Glutamatergic neuron (in vitro differentiated cells): ENCODE measurements at regions not wholly inside any gene's neighbourhood (a gene's known extent, or its start where the extent isn't known, plus 50 kb on each side); places are given as distances from the start of the nearest gene placed in this dataset.

Source experiments
- DNase-seq: peaks from one replicate; pipeline ENCODE4 v3.0.0; 2022
- H3K27ac Mint-ChIP-seq: one replicate; pipeline ENCODE4 v1.8.0; 2020; ENCODE audit warnings: mild to moderate bottlenecking, mixed read lengths, inconsistent platforms; ENCODE audit not compliant: unreplicated experiment
- H3K27me3 Mint-ChIP-seq: one replicate; pipeline ENCODE4 v1.8.0; 2020; ENCODE audit warnings: mild to moderate bottlenecking, moderate library complexity, mixed read lengths, inconsistent platforms; ENCODE audit not compliant: unreplicated experiment
- H3K36me3 Mint-ChIP-seq: one replicate; pipeline ENCODE4 v1.8.0; 2020; ENCODE audit warnings: mild to moderate bottlenecking, mixed read lengths, inconsistent platforms; ENCODE audit not compliant: unreplicated experiment
- H3K4me1 Mint-ChIP-seq: one replicate; pipeline ENCODE4 v1.8.0; 2020; ENCODE audit warnings: mild to moderate bottlenecking, low read depth, mixed read lengths, inconsistent platforms; ENCODE audit not compliant: unreplicated experiment
- H3K4me3 Mint-ChIP-seq: one replicate; pipeline ENCODE4 v1.8.0; 2020; ENCODE audit warnings: mild to moderate bottlenecking, mixed read lengths, inconsistent platforms; ENCODE audit not compliant: unreplicated experiment
- H3K9me3 Mint-ChIP-seq: one replicate; pipeline ENCODE4 v1.8.0; 2020; ENCODE audit warnings: mild to moderate bottlenecking, moderate library complexity, mixed read lengths, inconsistent platforms; ENCODE audit not compliant: unreplicated experiment
- CTCF ChIP-seq: fragments of 200-600 bp; sonication (generic); IDR thresholded peaks from one replicate; pipeline ENCODE4 v1.5.0; 2021; ENCODE audit not compliant: partially characterized antibody, unreplicated experiment

GRCh38 chr5:136699651-136700050, 334.3 kb upstream of the TRPC7 start:
- Mint-ChIP-seq H3K4me3 (no peak overlapping the region), H3K9me3 (no peaks in the 10 kb centered on the region), H3K4me1 (no peaks in the 10 kb centered on the region), H3K36me3 (no peaks in the 10 kb centered on the region), H3K27ac (no peak overlapping the region), H3K27me3 (no peaks in the 10 kb centered on the region)
- TF ChIP-seq CTCF, result no peak
- no peak for DNase-seq

- Mint-ChIP-seq H3K27me3 (no peaks in the 10 kb centered on the region), H3K27ac (no peak overlapping the region), H3K36me3 (no peaks in the 10 kb centered on the region), H3K4me3 (no peak overlapping the region), H3K9me3 (no peaks in the 10 kb centered on the region), H3K4me1 (no peaks in the 10 kb centered on the region)
- no peak for TF ChIP-seq CTCF
- no peak for DNase-seq
Observed at GRCh38 chr5:136698970-136699369, 333.6 kb upstream of the TRPC7 start.

GRCh38 chr5:136694258-136694657, 328.9 kb upstream of the TRPC7 start:
- no peaks in the 10 kb centered on the region for H3K27me3 Mint-ChIP-seq
- H3K36me3 Mint-ChIP-seq, result no peaks in the 10 kb centered on the region
- no peak overlapping the region for H3K27ac Mint-ChIP-seq
- H3K4me1 Mint-ChIP-seq, result no peaks in the 10 kb centered on the region
- no peaks in the 10 kb centered on the region for H3K9me3 Mint-ChIP-seq
- no peak for DNase-seq
- TF ChIP-seq CTCF, result no peak
- H3K4me3 Mint-ChIP-seq, result no peak overlapping the region

GRCh38 chr5:136689552-136689951, 324.2 kb upstream of the TRPC7 start:
- Mint-ChIP-seq H3K27me3 (no peaks in the 10 kb centered on the region), H3K9me3 (no peaks in the 10 kb centered on the region), H3K36me3 (no peaks in the 10 kb centered on the region), H3K4me1 (no peaks in the 10 kb centered on the region), H3K4me3 (no peak overlapping the region), H3K27ac (no peak overlapping the region)
- DNase-seq, result no peak
- TF ChIP-seq CTCF, result no peak

GRCh38 chr5:136686192-136686872, 321.0 kb upstream of the TRPC7 start:
- Mint-ChIP-seq H3K9me3 (no peaks in the 10 kb centered on the region), H3K27me3 (no peaks in the 10 kb centered on the region), H3K36me3 (no peaks in the 10 kb centered on the region), H3K4me1 (no peaks in the 10 kb centered on the region), H3K27ac (no peak overlapping the region), H3K4me3 (no peak overlapping the region)
- DNase-seq, result no peak
- peak; percentile 41 for TF ChIP-seq CTCF
